Skeletal muscle satellite cell (primary cell): ENCODE measurements at regions not wholly inside any gene's neighbourhood (a gene's known extent, or its start where the extent isn't known, plus 50 kb on each side); places are given as distances from the start of the nearest gene placed in this dataset.

Source experiments
- H3K27me3 ChIP-seq: 2 replicates; pipeline ENCODE4 v1.7.0; 2013; ENCODE audit warnings: low read length; ENCODE audit not compliant: control insufficient read depth, insufficient read depth
- H3K36me3 ChIP-seq: 2 replicates; pipeline ENCODE4 v1.7.0; 2013; ENCODE audit warnings: mild to moderate bottlenecking, control low read depth, low read length; ENCODE audit not compliant: insufficient read depth
- H3K4me1 ChIP-seq: 2 replicates; pipeline ENCODE4 v1.7.0; 2013; ENCODE audit warnings: low read length; ENCODE audit not compliant: control insufficient read depth, insufficient read depth
- H3K4me2 ChIP-seq: 2 replicates; pipeline ENCODE4 v1.7.0; 2013; ENCODE audit warnings: mild to moderate bottlenecking, low read length
- H3K4me3 ChIP-seq: 2 replicates; pipeline ENCODE4 v1.7.0; 2013; ENCODE audit warnings: low read length
- H3K9ac ChIP-seq: 2 replicates; pipeline ENCODE4 v1.7.0; 2013; ENCODE audit warnings: mild to moderate bottlenecking, low read depth, low read length, moderate library complexity
- H3K9me3 ChIP-seq: replicated peaks from 2 replicates; pipeline ENCODE4 v1.7.0; 2013; ENCODE audit warnings: mild to moderate bottlenecking, control low read depth, low read length

GRCh38 chr6:169035385-169036240 is 218.0 kb downstream of the THBS2 start:
- peak overlapping the region; percentile 11 for H3K4me3 ChIP-seq
- H3K36me3 ChIP-seq: no peaks in the 10 kb centered on the region
- no peaks in the 10 kb centered on the region for H3K9me3 ChIP-seq
- H3K9ac ChIP-seq: peak overlapping the region; percentile 5
- no peaks in the 10 kb centered on the region for H3K27me3 ChIP-seq
- H3K4me2 ChIP-seq: peak overlapping the region; percentile 77
- peaks cover 23% of the 10 kb centered on the region for H3K4me1 ChIP-seq

GRCh38 chr6:169034516-169035167 is 219.0 kb downstream of the THBS2 start:
- H3K4me3 ChIP-seq: peak overlapping the region; percentile 11
- peaks cover 23% of the 10 kb centered on the region for H3K4me1 ChIP-seq
- no peaks in the 10 kb centered on the region for H3K36me3 ChIP-seq
- no peaks in the 10 kb centered on the region for H3K27me3 ChIP-seq
- peak overlapping the region; percentile 77 for H3K4me2 ChIP-seq
- H3K9me3 ChIP-seq: no peaks in the 10 kb centered on the region
- H3K9ac ChIP-seq: peak overlapping the region; percentile 5

DNA sequence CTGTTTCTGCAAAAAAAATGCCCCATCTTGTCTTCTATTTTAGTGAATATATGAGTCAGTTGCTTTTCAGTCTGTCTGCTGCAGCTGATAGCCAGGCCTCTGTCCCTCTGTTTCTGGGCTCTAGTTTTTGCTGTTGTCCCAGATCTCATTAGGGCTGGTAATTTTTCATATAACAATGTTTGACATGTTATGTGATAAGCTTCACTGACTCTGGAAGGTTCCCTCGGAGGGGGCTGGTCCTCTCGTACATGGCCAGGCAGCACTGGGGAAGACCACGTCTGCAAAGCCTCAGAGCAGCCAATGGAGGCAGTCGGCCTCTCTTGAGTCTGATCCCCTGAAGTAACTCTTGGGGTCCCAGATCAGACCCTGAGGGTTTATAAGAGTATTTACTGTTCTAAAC is 223.8 kb downstream of the THBS2 start:
- Histone ChIP-seq H3K4me3 (no peak overlapping the region), H3K36me3 (no peaks in the 10 kb centered on the region), H3K4me1 (peaks cover 6% of the 10 kb centered on the region), H3K9ac (no peak overlapping the region), H3K27me3 (no peaks in the 10 kb centered on the region), H3K4me2 (no peak overlapping the region), H3K9me3 (no peaks in the 10 kb centered on the region)

DNA sequence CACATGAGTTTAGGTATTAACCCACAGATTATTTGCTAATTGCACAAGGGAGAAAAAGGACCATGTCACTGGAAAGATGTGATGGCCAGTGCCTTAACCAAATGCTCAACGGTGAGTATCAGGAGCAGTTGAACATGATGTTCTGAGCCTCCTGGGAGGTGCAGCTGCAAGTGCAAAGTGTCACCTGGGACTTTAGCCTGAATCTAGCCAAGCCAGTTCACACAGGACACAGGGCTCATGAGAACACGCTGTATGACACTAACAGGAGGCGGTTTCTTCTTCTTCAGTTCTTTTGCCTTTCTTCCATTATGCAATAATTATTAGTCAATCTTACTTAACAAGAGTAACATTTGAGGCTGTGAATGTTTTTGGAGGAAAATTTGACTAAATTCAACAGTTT is 225.3 kb downstream of the THBS2 start:
- Histone ChIP-seq H3K36me3 (no peaks in the 10 kb centered on the region), H3K9ac (no peak overlapping the region), H3K4me2 (no peak overlapping the region), H3K4me1 (no peaks in the 10 kb centered on the region), H3K9me3 (no peaks in the 10 kb centered on the region), H3K27me3 (no peaks in the 10 kb centered on the region), H3K4me3 (no peak overlapping the region)

DNA sequence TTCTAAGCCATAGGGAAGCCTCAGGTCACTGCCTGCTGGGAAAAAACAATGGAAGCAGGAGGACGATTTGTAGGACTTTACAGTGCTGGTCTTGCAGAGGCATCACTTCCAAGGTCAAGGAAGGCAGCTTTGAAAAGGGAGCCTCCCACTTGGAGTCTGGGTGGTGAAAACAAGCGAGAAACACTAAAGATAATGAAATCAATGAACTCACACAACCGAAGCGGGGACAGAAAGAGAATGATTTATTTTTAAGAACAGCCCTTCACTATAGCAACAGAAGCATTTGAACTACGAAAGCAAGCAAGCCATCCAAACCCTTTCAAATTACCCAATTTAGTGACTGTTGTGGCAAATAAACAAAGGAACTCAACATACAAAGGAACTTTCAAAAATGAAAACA is 227.5 kb downstream of the THBS2 start:
- Histone ChIP-seq H3K4me1 (no peaks in the 10 kb centered on the region), H3K9ac (no peak overlapping the region), H3K4me2 (no peak overlapping the region), H3K9me3 (no peaks in the 10 kb centered on the region), H3K4me3 (no peak overlapping the region), H3K36me3 (no peaks in the 10 kb centered on the region), H3K27me3 (no peaks in the 10 kb centered on the region)

DNA sequence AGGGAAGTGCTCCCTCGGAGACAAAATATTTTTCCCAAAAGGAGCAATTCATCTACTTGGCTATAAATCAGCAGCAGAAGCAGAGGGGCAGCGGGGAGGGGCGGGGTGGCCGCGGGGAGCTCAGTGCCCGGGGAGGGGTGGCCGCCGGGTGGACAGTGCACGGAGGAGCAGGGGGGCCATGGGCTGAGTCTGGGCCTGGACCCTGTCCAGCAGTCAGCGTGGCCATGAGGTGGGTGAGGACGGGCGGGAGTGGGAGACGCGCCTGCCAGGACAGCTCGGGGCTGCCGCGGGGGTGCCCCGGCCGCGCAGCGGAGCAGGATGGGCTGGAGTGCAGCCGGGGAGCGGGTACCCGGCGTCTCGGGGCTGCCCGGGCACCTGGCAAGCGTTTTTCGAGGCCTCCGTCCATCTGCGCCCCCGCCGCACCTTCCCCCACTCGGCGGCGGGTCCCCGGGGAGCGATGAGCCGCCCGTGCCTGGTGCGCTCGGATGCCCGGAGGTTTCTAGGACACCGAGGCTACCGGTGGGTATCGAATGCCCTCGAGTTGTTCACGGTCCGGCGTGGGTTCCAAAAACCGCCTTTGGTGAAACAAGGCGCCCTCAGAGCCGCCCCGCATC is 229.5 kb downstream of the THBS2 start:
- H3K4me1 ChIP-seq: no peaks in the 10 kb centered on the region

GRCh38 chr6:169023161-169023874 is 230.3 kb downstream of the THBS2 start:
- H3K4me1 ChIP-seq: no peaks in the 10 kb centered on the region
- no peaks in the 10 kb centered on the region for H3K9me3 ChIP-seq
- no peaks in the 10 kb centered on the region for H3K27me3 ChIP-seq
- H3K9ac ChIP-seq: no peak overlapping the region
- H3K36me3 ChIP-seq: no peaks in the 10 kb centered on the region
- H3K4me3 ChIP-seq: no peak overlapping the region
- no peak overlapping the region for H3K4me2 ChIP-seq

More for the DNA sequence above, 229.5 kb downstream of the THBS2 start:
- Histone ChIP-seq H3K4me2 (no peak overlapping the region), H3K36me3 (no peaks in the 10 kb centered on the region), H3K9ac (no peak overlapping the region), H3K9me3 (no peaks in the 10 kb centered on the region), H3K27me3 (no peaks in the 10 kb centered on the region), H3K4me3 (no peak overlapping the region)

DNA sequence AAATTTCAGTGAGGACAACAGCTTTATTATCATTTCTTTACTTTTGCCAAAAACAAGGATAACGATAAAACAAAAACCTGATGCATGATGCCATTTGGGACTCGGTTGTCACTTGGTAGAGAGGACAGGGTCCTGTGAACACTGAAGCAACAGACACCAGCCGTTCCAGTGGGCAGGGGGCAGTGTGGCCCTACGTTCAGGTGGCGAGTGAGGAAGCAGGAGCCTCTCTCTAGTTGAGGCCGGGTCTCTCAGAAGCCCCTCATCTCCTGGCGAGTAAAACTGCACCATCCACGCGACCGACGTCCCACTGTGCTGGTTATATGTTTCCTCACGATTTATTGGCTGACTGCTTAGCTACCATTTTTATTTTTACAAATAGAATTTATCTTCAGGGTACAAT is 231.6 kb downstream of the THBS2 start:
- Histone ChIP-seq H3K27me3 (no peaks in the 10 kb centered on the region), H3K36me3 (no peaks in the 10 kb centered on the region), H3K9me3 (no peaks in the 10 kb centered on the region), H3K9ac (no peak overlapping the region), H3K4me2 (no peak overlapping the region), H3K4me1 (no peaks in the 10 kb centered on the region), H3K4me3 (no peak overlapping the region)

- Histone ChIP-seq H3K9me3 (no peaks in the 10 kb centered on the region), H3K27me3 (no peaks in the 10 kb centered on the region), H3K9ac (no peak overlapping the region), H3K4me3 (no peak overlapping the region), H3K36me3 (no peaks in the 10 kb centered on the region), H3K4me1 (no peaks in the 10 kb centered on the region), H3K4me2 (no peak overlapping the region)
Measured at GRCh38 chr6:169020821-169021220, 232.8 kb downstream of the THBS2 start.

DNA sequence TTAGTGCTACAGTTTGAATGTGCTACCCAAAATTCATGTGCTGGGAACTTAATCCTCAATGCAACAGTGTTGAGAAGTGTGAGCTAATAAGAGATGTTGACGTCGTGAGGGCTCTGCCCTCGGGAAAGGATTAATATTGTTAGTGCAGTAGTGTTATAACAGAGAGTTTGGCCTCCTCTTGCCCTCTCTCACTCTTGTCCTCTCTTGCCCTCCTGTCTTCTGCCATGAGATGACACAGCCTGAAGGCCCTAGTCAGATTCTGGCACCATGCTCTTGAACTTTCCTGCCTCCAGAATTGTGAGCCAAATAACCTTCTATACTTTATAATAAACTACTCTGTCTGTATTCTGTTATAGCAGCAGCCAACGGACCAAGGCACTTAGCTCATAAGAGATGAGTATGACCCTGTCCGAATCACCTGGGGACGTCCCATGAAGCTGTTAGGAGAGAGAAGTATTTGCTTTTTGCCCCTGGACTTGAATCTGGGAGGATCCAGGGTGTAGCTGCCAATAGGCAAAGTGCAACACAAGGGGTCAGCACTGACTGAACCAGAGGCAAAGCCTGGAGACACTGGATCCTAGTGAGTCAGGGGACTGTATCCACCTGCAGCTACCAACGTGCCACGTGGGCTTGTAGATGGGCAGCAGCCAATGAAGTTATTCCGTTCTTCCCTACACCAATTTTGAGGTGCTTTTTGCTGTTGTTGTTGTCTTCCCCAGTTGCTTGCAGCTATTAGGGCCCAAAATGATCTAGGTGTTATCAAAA is 233.7 kb downstream of the THBS2 start:
- H3K36me3 ChIP-seq: no peaks in the 10 kb centered on the region
- H3K4me3 ChIP-seq: no peak overlapping the region
- no peaks in the 10 kb centered on the region for H3K27me3 ChIP-seq
- no peaks in the 10 kb centered on the region for H3K9me3 ChIP-seq
- no peak overlapping the region for H3K9ac ChIP-seq
- H3K4me1 ChIP-seq: no peaks in the 10 kb centered on the region
- H3K4me2 ChIP-seq: no peak overlapping the region

DNA sequence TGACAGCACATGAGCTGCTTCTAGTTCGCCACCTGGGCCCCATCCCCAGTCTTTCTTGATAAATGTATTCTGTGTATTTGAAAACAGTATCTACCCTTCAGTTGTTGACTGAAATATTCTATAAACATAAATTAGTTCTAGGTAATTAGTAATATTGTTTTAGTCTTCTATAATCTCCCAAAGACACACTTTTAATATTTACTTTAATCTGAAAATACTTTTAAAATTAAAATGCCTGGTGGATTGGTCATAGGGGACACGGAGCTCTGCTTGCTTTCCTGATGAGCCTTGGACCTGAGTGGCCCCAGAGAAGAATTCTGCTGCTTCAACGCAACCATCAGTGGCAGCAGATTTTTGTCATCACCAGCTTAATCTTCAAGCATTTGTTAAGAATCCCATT is 234.5 kb downstream of the THBS2 start:
- H3K27me3 ChIP-seq: no peaks in the 10 kb centered on the region
- H3K4me3 ChIP-seq: no peak overlapping the region
- no peaks in the 10 kb centered on the region for H3K9me3 ChIP-seq
- no peaks in the 10 kb centered on the region for H3K36me3 ChIP-seq
- H3K9ac ChIP-seq: no peak overlapping the region
- no peaks in the 10 kb centered on the region for H3K4me1 ChIP-seq
- no peak overlapping the region for H3K4me2 ChIP-seq
